ENCODE measurements at regions not wholly inside any gene's neighbourhood (a gene's known extent, or its start where the extent isn't known, plus 50 kb on each side); places are given as distances from the start of the nearest gene placed in this dataset.

DNA sequence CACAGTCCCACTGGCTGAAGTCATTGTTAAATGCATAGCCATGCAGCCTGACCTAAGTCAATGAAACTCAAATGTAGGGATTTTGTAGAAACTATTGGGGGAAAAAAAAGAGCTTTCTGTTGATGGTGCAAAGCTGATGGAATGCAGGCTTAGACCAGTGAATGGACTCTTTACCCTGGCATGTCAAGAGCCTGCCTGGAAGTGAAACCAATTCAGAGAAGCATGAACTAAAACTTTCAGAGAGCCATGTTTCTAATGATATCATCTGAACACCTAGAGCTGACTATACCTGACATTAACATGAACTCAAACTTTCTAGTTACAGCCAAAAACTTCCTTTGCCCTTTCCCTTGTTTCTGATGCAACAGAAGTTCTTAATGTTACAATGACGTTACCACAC, 89.0 kb downstream of the APIP start:
- TF ChIP-seq POLR2A (IDR thresholded peaks at IDR 0.05; ENCODE audit: extremely low read depth, insufficient read length) (no peak), CTCF (IDR thresholded peaks at IDR 0.05; ENCODE audit: low read depth, low read length) (no peak), MYC (IDR thresholded peaks at IDR 0.05; ENCODE audit: low read depth, low read length) (no peak), MAX (IDR thresholded peaks at IDR 0.05; ENCODE audit: low read depth, low read length) (no peak)
